Adrenal gland (tissue), 5 donors: ENCODE measurements at regions not wholly inside any gene's neighbourhood (a gene's known extent, or its start where the extent isn't known, plus 50 kb on each side); places are given as distances from the start of the nearest gene placed in this dataset.

Experiments
- CTCF ChIP-seq, 6 experiments: fragments of 450-650 bp in 4 of 6; fragments of 200-600 bp in 2 of 6; sonication (generic) in 1 of 6; IDR thresholded peaks; 1 replicate in 5 of 6; 2 replicates in 1 of 6; pipeline versions ENCODE4 v1.5.1 to v1.8.0; 2016 to 2021; ENCODE audit warnings: antibody characterized with exemption in 6 of 6, mild to moderate bottlenecking in 2 of 6, moderate library complexity in 1 of 6
- POLR2A ChIP-seq, 2 donors: fragments of 450-650 bp; IDR thresholded peaks; one replicate each; pipeline ENCODE4 v1.6.1; 2017; ENCODE audit warnings: antibody characterized with exemption in 2 of 2, mild to moderate bottlenecking in 2 of 2, moderate library complexity in 1 of 2
- donor health status: DM: no; HTN: no; CAD: no.

GRCh38 chr7:131226514-131226865, 101.2 kb upstream of the MKLN1 start:
- TF ChIP-seq CTCF (IDR thresholded peaks at IDR 0.05) (no peak), POLR2A (IDR thresholded peaks at IDR 0.05) (no peak)
